Progenitor cell of endocrine pancreas (in vitro differentiated cells): ENCODE measurements at regions not wholly inside any gene's neighbourhood (a gene's known extent, or its start where the extent isn't known, plus 50 kb on each side); places are given as distances from the start of the nearest gene placed in this dataset.

ENCODE experiments used
- DNase-seq: peaks from one replicate; pipeline ENCODE4 v3.0.0; 2021; ENCODE audit warnings: low spot score; ENCODE audit not compliant: unreplicated experiment
- H3K27ac Mint-ChIP-seq: 2 replicates; pipeline ENCODE4 v1.8.0; 2021; ENCODE audit warnings: mild to moderate bottlenecking, moderate library complexity, mixed read lengths
- H3K27me3 Mint-ChIP-seq: 2 replicates; pipeline ENCODE4 v1.8.0; 2021; ENCODE audit warnings: mixed read lengths
- H3K36me3 Mint-ChIP-seq: 2 replicates; pipeline ENCODE4 v1.8.0; 2022; ENCODE audit warnings: mixed read lengths; ENCODE audit not compliant: insufficient read depth
- H3K4me1 Mint-ChIP-seq: 2 replicates; pipeline ENCODE4 v1.8.0; 2021; ENCODE audit warnings: low read depth, mixed read lengths
- H3K4me3 Mint-ChIP-seq: 2 replicates; pipeline ENCODE4 v1.8.0; 2021; ENCODE audit warnings: low read depth, mild to moderate bottlenecking, moderate library complexity, mixed read lengths
- H3K9me3 Mint-ChIP-seq: 2 replicates; pipeline ENCODE4 v1.8.0; 2021; ENCODE audit warnings: low read depth, mixed read lengths
- TF ChIP-seq, protein P1 (sequence below): fragments of 200-600 bp; sonication (generic); IDR thresholded peaks from one replicate; pipeline ENCODE4 v1.5.0; 2021; ENCODE audit warnings: antibody characterized with exemption, mild to moderate bottlenecking; ENCODE audit not compliant: unreplicated experiment

DNA sequence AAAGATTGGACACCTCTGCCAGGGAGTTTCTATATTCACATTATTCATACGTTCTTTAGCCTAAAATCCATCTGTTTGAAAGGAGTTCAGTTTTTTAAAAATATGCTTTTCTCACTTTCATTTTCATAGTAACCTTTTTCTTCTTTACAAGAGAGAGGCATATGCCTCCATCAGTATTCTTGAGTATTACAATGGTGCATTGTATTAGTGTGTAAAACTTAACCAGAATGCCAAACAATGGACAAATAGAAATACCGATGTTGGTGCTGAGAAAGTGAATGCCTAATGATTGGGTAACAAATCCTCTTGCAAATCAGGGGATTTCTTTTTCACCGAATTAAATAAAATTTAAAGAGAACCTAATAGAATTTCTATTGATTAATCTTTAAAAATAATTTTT lies 163.2 kb upstream of the LAMA2 start:
- Mint-ChIP-seq H3K4me1 (no peaks in the 10 kb centered on the region), H3K27ac (no peak overlapping the region), H3K36me3 (no peaks in the 10 kb centered on the region), H3K9me3 (no peaks in the 10 kb centered on the region), H3K27me3 (no peaks in the 10 kb centered on the region), H3K4me3 (no peak overlapping the region)
- DNase-seq, result no peak
- TF ChIP-seq, protein P1, sequence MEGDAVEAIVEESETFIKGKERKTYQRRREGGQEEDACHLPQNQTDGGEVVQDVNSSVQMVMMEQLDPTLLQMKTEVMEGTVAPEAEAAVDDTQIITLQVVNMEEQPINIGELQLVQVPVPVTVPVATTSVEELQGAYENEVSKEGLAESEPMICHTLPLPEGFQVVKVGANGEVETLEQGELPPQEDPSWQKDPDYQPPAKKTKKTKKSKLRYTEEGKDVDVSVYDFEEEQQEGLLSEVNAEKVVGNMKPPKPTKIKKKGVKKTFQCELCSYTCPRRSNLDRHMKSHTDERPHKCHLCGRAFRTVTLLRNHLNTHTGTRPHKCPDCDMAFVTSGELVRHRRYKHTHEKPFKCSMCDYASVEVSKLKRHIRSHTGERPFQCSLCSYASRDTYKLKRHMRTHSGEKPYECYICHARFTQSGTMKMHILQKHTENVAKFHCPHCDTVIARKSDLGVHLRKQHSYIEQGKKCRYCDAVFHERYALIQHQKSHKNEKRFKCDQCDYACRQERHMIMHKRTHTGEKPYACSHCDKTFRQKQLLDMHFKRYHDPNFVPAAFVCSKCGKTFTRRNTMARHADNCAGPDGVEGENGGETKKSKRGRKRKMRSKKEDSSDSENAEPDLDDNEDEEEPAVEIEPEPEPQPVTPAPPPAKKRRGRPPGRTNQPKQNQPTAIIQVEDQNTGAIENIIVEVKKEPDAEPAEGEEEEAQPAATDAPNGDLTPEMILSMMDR, result no peak

DNA sequence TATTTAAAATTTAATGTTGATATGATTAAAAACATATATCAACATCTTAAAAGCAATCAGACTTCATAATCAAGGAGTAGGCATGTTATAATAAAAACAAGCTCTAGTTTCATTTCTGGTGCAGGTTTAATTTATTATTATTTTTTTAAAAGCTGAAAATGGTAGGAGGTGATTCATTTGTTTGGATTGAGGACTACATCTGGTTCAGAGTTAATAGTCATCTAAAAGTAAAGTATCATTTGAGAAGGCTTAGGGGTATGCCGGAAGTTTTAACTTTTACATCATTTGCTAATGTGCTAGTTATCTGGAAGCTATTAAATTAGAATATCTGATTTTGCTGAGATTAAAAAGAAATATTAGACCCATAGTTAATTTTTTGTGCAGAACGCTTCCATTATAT lies 169.5 kb upstream of the LAMA2 start:
- no peaks in the 10 kb centered on the region for H3K27me3 Mint-ChIP-seq
- no peaks in the 10 kb centered on the region for H3K4me1 Mint-ChIP-seq
- DNase-seq, result no peak
- TF ChIP-seq, protein P1, result no peak
- no peaks in the 10 kb centered on the region for H3K36me3 Mint-ChIP-seq
- no peak overlapping the region for H3K27ac Mint-ChIP-seq
- H3K4me3 Mint-ChIP-seq, result no peak overlapping the region
- H3K9me3 Mint-ChIP-seq, result no peaks in the 10 kb centered on the region

DNA sequence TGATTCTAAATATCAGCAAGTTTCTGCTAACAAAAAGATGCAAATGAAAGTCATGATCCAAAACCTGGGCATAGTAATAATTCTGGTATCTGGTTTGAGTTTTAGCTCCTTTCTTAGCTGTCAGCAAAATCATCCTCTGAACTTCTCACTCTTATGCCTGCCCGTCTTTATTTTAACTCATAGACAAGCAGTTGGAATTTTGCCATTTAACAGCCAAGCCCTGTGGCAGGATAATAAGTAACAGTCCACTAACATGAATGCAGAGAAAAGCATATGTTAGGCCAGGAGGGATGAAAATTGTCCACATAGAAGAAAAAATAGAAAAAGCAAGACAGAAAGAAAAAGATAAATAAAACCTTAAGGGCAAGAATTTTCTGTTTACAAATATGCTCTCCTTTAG lies 170.0 kb upstream of the LAMA2 start:
- Mint-ChIP-seq H3K27me3 (no peaks in the 10 kb centered on the region), H3K4me3 (no peak overlapping the region), H3K9me3 (no peaks in the 10 kb centered on the region), H3K4me1 (no peaks in the 10 kb centered on the region), H3K27ac (no peak overlapping the region), H3K36me3 (no peaks in the 10 kb centered on the region)
- no peak for DNase-seq
- TF ChIP-seq, protein P1, result no peak

DNA sequence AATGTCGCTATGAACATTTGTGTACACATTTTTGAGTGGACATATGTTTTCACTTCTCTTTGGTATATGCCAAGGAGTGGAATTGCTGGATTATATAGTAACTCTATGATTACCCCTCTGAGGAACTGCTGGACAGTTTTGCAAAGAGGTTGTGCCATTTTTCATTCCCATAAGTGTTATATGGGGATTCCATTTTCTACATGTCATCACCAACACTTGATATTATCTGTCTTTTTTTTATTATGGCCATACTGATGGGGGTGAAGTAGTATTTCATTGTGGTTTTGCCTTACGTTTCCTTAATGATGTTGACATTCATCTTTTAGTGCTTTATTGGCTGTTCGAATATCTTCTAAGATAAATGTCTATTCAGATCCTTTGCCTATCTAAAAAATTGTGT lies 171.8 kb upstream of the LAMA2 start:
- Mint-ChIP-seq H3K4me1 (no peaks in the 10 kb centered on the region), H3K36me3 (no peaks in the 10 kb centered on the region), H3K4me3 (no peak overlapping the region), H3K27ac (no peak overlapping the region), H3K9me3 (no peaks in the 10 kb centered on the region), H3K27me3 (no peaks in the 10 kb centered on the region)
- TF ChIP-seq, protein P1, result no peak
- DNase-seq, result no peak

DNA sequence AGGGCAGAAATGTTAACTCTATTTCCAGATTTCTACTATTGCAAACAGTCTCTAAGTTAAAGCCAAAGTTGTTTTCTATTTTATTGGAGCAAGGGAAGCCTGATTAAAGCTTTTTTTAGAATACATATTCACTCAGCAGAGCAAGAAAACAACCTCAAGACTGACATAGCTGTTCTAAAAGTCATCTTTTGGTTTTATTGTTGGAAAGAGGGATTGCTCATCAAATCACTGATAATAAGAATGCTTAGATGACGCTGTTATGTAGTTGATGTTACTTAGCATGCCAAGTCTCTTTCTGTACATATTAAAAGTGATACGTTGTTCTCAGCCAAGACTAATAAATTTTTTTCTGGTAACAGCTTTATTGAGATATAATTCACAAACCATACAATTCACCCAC lies 172.6 kb upstream of the LAMA2 start:
- Mint-ChIP-seq H3K27me3 (no peaks in the 10 kb centered on the region), H3K9me3 (no peaks in the 10 kb centered on the region)
- DNase-seq, result no peak

More for the DNA sequence above, 172.6 kb upstream of the LAMA2 start:
- Mint-ChIP-seq H3K27ac (no peak overlapping the region), H3K36me3 (no peaks in the 10 kb centered on the region), H3K4me1 (no peaks in the 10 kb centered on the region), H3K4me3 (no peak overlapping the region)
- TF ChIP-seq, protein P1, result no peak
